ENCODE measurements at regions not wholly inside any gene's neighbourhood (a gene's known extent, or its start where the extent isn't known, plus 50 kb on each side); places are given as distances from the start of the nearest gene placed in this dataset.

DNA sequence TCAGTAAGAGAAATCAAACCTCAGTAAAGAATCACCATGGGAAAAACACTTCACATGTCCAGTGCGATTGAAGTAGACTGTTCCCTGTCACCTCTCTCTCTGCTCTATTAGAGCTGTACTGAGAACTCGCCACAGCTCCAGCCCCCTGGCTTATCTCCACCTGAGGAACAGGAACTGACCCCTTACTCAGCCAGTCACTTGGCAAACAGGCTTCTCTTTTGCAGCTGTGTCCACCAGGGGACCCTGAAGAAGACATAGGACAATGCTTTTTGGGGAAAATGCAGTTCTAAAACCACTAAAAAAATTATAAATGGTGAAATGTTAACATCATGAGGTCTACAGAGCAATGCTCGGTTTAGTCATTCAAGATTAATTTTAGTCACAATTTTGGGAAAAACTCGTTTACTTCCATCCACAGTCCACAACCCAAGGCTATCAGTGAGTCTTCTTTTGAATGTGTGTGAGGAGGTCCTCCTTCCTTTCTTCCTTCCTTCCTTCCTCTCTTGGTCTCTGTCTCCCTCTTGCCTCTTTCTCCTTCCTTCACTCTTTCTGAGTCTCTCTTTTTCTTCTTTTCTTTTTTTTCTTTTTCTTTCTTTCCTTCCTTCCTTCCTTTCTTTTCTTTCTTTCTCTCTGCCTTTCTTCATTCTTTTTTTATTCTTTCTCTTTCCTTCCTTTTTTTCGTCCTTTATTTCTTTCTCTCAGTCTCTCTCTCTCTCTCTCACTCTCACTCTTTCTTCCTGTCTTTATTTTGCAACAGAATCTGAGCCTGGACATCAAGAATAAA, 1189.5 kb upstream of the TMEM132C start:
- TF ChIP-seq, protein P1, sequence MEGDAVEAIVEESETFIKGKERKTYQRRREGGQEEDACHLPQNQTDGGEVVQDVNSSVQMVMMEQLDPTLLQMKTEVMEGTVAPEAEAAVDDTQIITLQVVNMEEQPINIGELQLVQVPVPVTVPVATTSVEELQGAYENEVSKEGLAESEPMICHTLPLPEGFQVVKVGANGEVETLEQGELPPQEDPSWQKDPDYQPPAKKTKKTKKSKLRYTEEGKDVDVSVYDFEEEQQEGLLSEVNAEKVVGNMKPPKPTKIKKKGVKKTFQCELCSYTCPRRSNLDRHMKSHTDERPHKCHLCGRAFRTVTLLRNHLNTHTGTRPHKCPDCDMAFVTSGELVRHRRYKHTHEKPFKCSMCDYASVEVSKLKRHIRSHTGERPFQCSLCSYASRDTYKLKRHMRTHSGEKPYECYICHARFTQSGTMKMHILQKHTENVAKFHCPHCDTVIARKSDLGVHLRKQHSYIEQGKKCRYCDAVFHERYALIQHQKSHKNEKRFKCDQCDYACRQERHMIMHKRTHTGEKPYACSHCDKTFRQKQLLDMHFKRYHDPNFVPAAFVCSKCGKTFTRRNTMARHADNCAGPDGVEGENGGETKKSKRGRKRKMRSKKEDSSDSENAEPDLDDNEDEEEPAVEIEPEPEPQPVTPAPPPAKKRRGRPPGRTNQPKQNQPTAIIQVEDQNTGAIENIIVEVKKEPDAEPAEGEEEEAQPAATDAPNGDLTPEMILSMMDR (IDR thresholded peaks at IDR 0.05), result no peak
- no peak for TF ChIP-seq POLR2A (IDR thresholded peaks at IDR 0.05)

Data from heart left ventricle (tissue), 13 donors.